ENCODE measurements at regions not wholly inside any gene's neighbourhood (a gene's known extent, or its start where the extent isn't known, plus 50 kb on each side); places are given as distances from the start of the nearest gene placed in this dataset.

DNA sequence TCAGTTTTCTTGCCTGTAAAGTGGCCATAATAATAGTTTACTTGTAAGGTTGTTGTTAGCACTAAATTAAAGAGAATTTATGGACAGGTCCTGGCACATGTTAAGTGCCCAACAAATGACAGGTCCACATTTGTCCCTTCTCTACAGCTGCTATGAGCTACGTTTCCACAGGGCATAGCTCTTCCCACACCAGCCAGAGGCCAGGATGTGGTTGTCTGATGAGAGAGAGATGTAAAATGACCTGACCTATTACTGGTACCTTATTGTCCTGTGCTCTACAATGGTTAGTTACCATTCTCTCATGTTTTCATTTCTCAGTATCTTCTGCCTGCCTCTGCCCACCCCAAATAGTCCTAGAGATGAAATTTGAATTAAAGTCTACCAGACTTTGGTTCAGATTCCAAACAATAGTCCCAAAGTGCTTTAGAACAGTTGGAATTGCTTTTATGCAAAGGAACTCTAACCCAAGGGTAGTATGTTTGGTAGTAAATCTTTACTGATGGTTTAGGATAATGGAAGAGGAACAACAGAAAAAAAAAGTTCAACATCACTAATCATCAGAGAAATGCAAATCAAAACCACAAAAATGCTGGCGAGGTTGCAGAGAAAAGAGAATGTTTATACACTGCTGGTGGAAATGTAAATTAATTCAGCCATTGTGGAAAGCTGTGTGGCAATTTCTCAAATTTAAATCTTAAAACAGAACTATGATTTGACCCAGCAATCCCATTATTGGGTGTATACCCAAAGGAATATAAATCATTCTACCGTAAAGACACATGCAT lies 57.1 kb upstream of the ANKFN1 start:
- TF ChIP-seq EZH2 (IDR thresholded peaks at IDR 0.05; ENCODE audit: borderline replicate concordance): no peak
- TF ChIP-seq, protein P1, sequence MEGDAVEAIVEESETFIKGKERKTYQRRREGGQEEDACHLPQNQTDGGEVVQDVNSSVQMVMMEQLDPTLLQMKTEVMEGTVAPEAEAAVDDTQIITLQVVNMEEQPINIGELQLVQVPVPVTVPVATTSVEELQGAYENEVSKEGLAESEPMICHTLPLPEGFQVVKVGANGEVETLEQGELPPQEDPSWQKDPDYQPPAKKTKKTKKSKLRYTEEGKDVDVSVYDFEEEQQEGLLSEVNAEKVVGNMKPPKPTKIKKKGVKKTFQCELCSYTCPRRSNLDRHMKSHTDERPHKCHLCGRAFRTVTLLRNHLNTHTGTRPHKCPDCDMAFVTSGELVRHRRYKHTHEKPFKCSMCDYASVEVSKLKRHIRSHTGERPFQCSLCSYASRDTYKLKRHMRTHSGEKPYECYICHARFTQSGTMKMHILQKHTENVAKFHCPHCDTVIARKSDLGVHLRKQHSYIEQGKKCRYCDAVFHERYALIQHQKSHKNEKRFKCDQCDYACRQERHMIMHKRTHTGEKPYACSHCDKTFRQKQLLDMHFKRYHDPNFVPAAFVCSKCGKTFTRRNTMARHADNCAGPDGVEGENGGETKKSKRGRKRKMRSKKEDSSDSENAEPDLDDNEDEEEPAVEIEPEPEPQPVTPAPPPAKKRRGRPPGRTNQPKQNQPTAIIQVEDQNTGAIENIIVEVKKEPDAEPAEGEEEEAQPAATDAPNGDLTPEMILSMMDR (IDR thresholded peaks at IDR 0.05; ENCODE audit: poor library complexity): no peak
